ENCODE measurements at regions not wholly inside any gene's neighbourhood (a gene's known extent, or its start where the extent isn't known, plus 50 kb on each side); places are given as distances from the start of the nearest gene placed in this dataset.

GRCh38 chr7:125561006-125561405 lies 631.4 kb upstream of the POT1 start:
- ChIA-PET POLR2A (no interaction called here), CTCF (interaction anchor here (0.6 kb wide), 1 partner anchor 19 kb away, joined by 3 read pairs; no protein-coding TSS in a partner anchor)
- no peak overlapping the region for H3K4me3 ChIP-seq (ENCODE audit: low read depth, low read length)
- H3K27me3 ChIP-seq (ENCODE audit: control insufficient read depth, insufficient read depth, low read length): no peaks in the 10 kb centered on the region
- H3K36me3 ChIP-seq (ENCODE audit: control insufficient read depth, insufficient read depth, low read length): no peaks in the 10 kb centered on the region
- no peak for TF ChIP-seq CTCF (IDR thresholded peaks at IDR 0.05; ENCODE audit: insufficient read depth, low read depth, low read length)
- DNase-seq (ENCODE audit: low read depth): no peak

- ChIA-PET CTCF (no interaction called here), POLR2A (no interaction called here)
- Histone ChIP-seq H3K4me3 (ENCODE audit: low read depth, low read length) (no peak overlapping the region), H3K27me3 (ENCODE audit: control insufficient read depth, insufficient read depth, low read length) (no peaks in the 10 kb centered on the region), H3K36me3 (ENCODE audit: control insufficient read depth, insufficient read depth, low read length) (no peaks in the 10 kb centered on the region)
- no peak for TF ChIP-seq CTCF (IDR thresholded peaks at IDR 0.05; ENCODE audit: insufficient read depth, low read depth, low read length)
- DNase-seq (ENCODE audit: low read depth): no peak
Observed at GRCh38 chr7:125559921-125560320, 630.3 kb upstream of the POT1 start.

GRCh38 chr7:125555916-125556315 lies 626.3 kb upstream of the POT1 start:
- Histone ChIP-seq H3K27me3 (ENCODE audit: control insufficient read depth, insufficient read depth, low read length) (no peaks in the 10 kb centered on the region), H3K4me3 (ENCODE audit: low read depth, low read length) (no peak overlapping the region), H3K36me3 (ENCODE audit: control insufficient read depth, insufficient read depth, low read length) (no peaks in the 10 kb centered on the region)
- POLR2A ChIA-PET: no interaction called here
- CTCF ChIA-PET: no interaction called here
- no peak for TF ChIP-seq CTCF (IDR thresholded peaks at IDR 0.05; ENCODE audit: insufficient read depth, low read depth, low read length)
- no peak for DNase-seq (ENCODE audit: low read depth)

- POLR2A ChIA-PET: no interaction called here
- no peak overlapping the region for H3K4me3 ChIP-seq (ENCODE audit: low read depth, low read length)
- CTCF ChIA-PET: no interaction called here
Observed at GRCh38 chr7:125551008-125551407, 621.4 kb upstream of the POT1 start.

GRCh38 chr7:125547505-125547904 lies 617.9 kb upstream of the POT1 start:
- no peak for TF ChIP-seq CTCF (IDR thresholded peaks at IDR 0.05; ENCODE audit: insufficient read depth, low read depth, low read length)
- no peak for DNase-seq (ENCODE audit: low read depth)
- H3K27me3 ChIP-seq (ENCODE audit: control insufficient read depth, insufficient read depth, low read length): no peaks in the 10 kb centered on the region
- no peak overlapping the region for H3K4me3 ChIP-seq (ENCODE audit: low read depth, low read length)
- POLR2A ChIA-PET: no interaction called here
- no peaks in the 10 kb centered on the region for H3K36me3 ChIP-seq (ENCODE audit: control insufficient read depth, insufficient read depth, low read length)
- CTCF ChIA-PET: no interaction called here

More at GRCh38 chr7:125551008-125551407, 621.4 kb upstream of the POT1 start:
- no peaks in the 10 kb centered on the region for H3K27me3 ChIP-seq (ENCODE audit: control insufficient read depth, insufficient read depth, low read length)
- H3K36me3 ChIP-seq (ENCODE audit: control insufficient read depth, insufficient read depth, low read length): no peaks in the 10 kb centered on the region
- TF ChIP-seq CTCF (IDR thresholded peaks at IDR 0.05; ENCODE audit: insufficient read depth, low read depth, low read length): no peak
- no peak for DNase-seq (ENCODE audit: low read depth)
